Upper lobe of left lung (tissue), 6 donors: ENCODE measurements at regions not wholly inside any gene's neighbourhood (a gene's known extent, or its start where the extent isn't known, plus 50 kb on each side); places are given as distances from the start of the nearest gene placed in this dataset.

Experiments used
- ATAC-seq, 2 donors: fragments of 200-7000 bp; cut with Tn5 transposase; one replicate each; pipeline ENCODE4 v1.9.1; 2022; ENCODE audit warnings: mild to moderate bottlenecking in 2 of 2, moderate library complexity in 2 of 2; ENCODE audit not compliant: low FRiP score in 2 of 2
- DNase-seq, 2 donors: peaks; one replicate each; pipeline ENCODE4 v3.0.0-alpha.2; 2019 to 2020
- H3K27ac ChIP-seq, 4 donors: fragments of 200-600 bp; sonication (generic); one replicate each; pipeline ENCODE4 v1.5.1; 2016 to 2019
- H3K27me3 ChIP-seq, 4 donors: fragments of 200-600 bp; sonication (generic); one replicate each; pipeline ENCODE4 v1.5.1; 2017 to 2019
- H3K36me3 ChIP-seq, 4 donors: fragments of 200-600 bp; sonication (generic); one replicate each; pipeline ENCODE4 v1.5.1; 2016 to 2019
- H3K4me1 ChIP-seq, 4 donors: fragments of 200-600 bp; sonication (generic); one replicate each; pipeline ENCODE4 v1.5.1; 2018 to 2019
- H3K4me3 ChIP-seq, 4 donors: fragments of 200-600 bp; sonication (generic); one replicate each; pipeline ENCODE4 v1.5.1; 2017 to 2019; ENCODE audit warnings: mild to moderate bottlenecking in 2 of 4, moderate library complexity in 1 of 4
- H3K9me3 ChIP-seq, 4 donors: fragments of 200-600 bp; sonication (generic); one replicate each; pipeline ENCODE4 v1.5.1; 2018 to 2019
- CTCF ChIP-seq, 6 experiments: fragments of 450-650 bp in 4 of 6; fragments of 200-600 bp in 2 of 6; sonication (generic) in 2 of 6; IDR thresholded peaks; one replicate each; pipeline ENCODE4 v1.5.1; 2016 to 2019; ENCODE audit warnings: antibody characterized with exemption in 6 of 6
- EP300 ChIP-seq, 4 donors: sonication (generic); formaldehyde crosslinking; IDR thresholded peaks; one replicate each; pipeline ENCODE4 v1.5.1; 2017; ENCODE audit warnings: antibody characterized with exemption in 4 of 4, control low read depth in 2 of 4
- POLR2A ChIP-seq, 4 donors: fragments of 450-650 bp; IDR thresholded peaks; one replicate each; pipeline ENCODE4 v1.5.1; 2016 to 2017; ENCODE audit warnings: antibody characterized with exemption in 4 of 4, mild to moderate bottlenecking in 2 of 4
- POLR2AphosphoS5 ChIP-seq, 2 donors: sonication (generic); formaldehyde crosslinking; IDR thresholded peaks; one replicate each; pipeline ENCODE4 v1.5.1; 2017; ENCODE audit warnings: antibody characterized with exemption in 2 of 2
- WGBS, 2 donors: methylation state at CpG; one replicate each; pipeline ENCODE4 v1.1.5; 2017 to 2018; 5-methylcytosine and 5-hydroxymethylcytosine counted together
- donor health status: DM: no; HTN: no; CAD: no; lungs with moderate emphysema.
- donor health status: DM: no; HTN: yes; CAD: no; lungs with severe emphysema.

- no peaks in the 10 kb centered on the region for H3K36me3 ChIP-seq
- ATAC-seq (no peak), DNase-seq (no peak)
- TF ChIP-seq POLR2AphosphoS5 (IDR thresholded peaks at IDR 0.05) = no peak
- TF ChIP-seq EP300 (IDR thresholded peaks at IDR 0.05) = no peak
- TF ChIP-seq CTCF (IDR thresholded peaks at IDR 0.05) = no peak
- TF ChIP-seq POLR2A (IDR thresholded peaks at IDR 0.05) = no peak
- H3K9me3 ChIP-seq = peaks cover 0 to 8% (median 2%) of the 10 kb centered on the region in 4 donors
- WGBS, 2 donors = 89 to 98% methylated on average over 2 of the region's 2 CpGs
- no peaks in the 10 kb centered on the region for H3K27me3 ChIP-seq
- no peak overlapping the region for H3K4me3 ChIP-seq
- no peak overlapping the region for H3K27ac ChIP-seq
- H3K4me1 ChIP-seq = no peaks in the 10 kb centered on the region
Observed at GRCh38 chr3:53975382-53975781, 83.7 kb upstream of the SELENOK start.

GRCh38 chr3:53974324-53974723, 82.7 kb upstream of the SELENOK start:
- ATAC-seq = no peak
- Histone ChIP-seq H3K36me3 (no peaks in the 10 kb centered on the region), H3K9me3 (peaks cover 0 to 8% (median 2%) of the 10 kb centered on the region in 4 donors), H3K27ac (no peak overlapping the region), H3K4me3 (no peak overlapping the region), H3K4me1 (no peaks in the 10 kb centered on the region), H3K27me3 (no peaks in the 10 kb centered on the region)
- 47 to 55% methylated on average over 2 of the region's 2 CpGs for WGBS, 2 donors
- no peak for DNase-seq
- TF ChIP-seq CTCF (IDR thresholded peaks at IDR 0.05) (no peak), POLR2AphosphoS5 (IDR thresholded peaks at IDR 0.05) (no peak), POLR2A (IDR thresholded peaks at IDR 0.05) (no peak), EP300 (IDR thresholded peaks at IDR 0.05) (no peak)

- Histone ChIP-seq H3K27ac (no peak overlapping the region), H3K4me1 (no peaks in the 10 kb centered on the region), H3K9me3 (peaks cover 0 to 8% (median 2%) of the 10 kb centered on the region in 4 donors), H3K27me3 (no peaks in the 10 kb centered on the region), H3K4me3 (no peak overlapping the region), H3K36me3 (no peaks in the 10 kb centered on the region)
- ATAC-seq (no peak), DNase-seq (no peak)
- WGBS, 2 donors = 78 to 89% methylated on average over 4 of the region's 4 CpGs
- TF ChIP-seq POLR2A (IDR thresholded peaks at IDR 0.05) (no peak), EP300 (IDR thresholded peaks at IDR 0.05) (no peak)
Observed at GRCh38 chr3:53973905-53974304, 82.2 kb upstream of the SELENOK start.

GRCh38 chr3:53970661-53971060, 79.0 kb upstream of the SELENOK start:
- Histone ChIP-seq H3K4me3 (no peak overlapping the region), H3K4me1 (no peaks in the 10 kb centered on the region), H3K27me3 (no peaks in the 10 kb centered on the region), H3K27ac (no peak overlapping the region), H3K9me3 (peaks cover 0 to 23% (median 6%) of the 10 kb centered on the region in 4 donors), H3K36me3 (no peaks in the 10 kb centered on the region)
- TF ChIP-seq EP300 (IDR thresholded peaks at IDR 0.05) (no peak), POLR2A (IDR thresholded peaks at IDR 0.05) (no peak), CTCF (IDR thresholded peaks at IDR 0.05) (no peak), POLR2AphosphoS5 (IDR thresholded peaks at IDR 0.05) (no peak)
- DNase-seq (no peak), ATAC-seq (no peak)
- 42 to 48% methylated on average over 3 of the region's 3 CpGs for WGBS, 2 donors

- peaks cover 0 to 23% (median 6%) of the 10 kb centered on the region in 4 donors for H3K9me3 ChIP-seq
- WGBS, 2 donors = 84 to 92% methylated on average over 3 to 7 of the region's 7 CpGs
- DNase-seq (no peak), ATAC-seq (no peak)
- no peaks in the 10 kb centered on the region for H3K4me1 ChIP-seq
- TF ChIP-seq POLR2A (IDR thresholded peaks at IDR 0.05) = no peak
- no peak for TF ChIP-seq POLR2AphosphoS5 (IDR thresholded peaks at IDR 0.05)
- no peak for TF ChIP-seq EP300 (IDR thresholded peaks at IDR 0.05)
- TF ChIP-seq CTCF (IDR thresholded peaks at IDR 0.05) = no peak
- H3K27ac ChIP-seq = no peak overlapping the region
- no peaks in the 10 kb centered on the region for H3K27me3 ChIP-seq
- no peaks in the 10 kb centered on the region for H3K36me3 ChIP-seq
- H3K4me3 ChIP-seq = no peak overlapping the region
Observed at GRCh38 chr3:53969086-53969485, 77.4 kb upstream of the SELENOK start.
